ENCODE measurements at regions not wholly inside any gene's neighbourhood (a gene's known extent, or its start where the extent isn't known, plus 50 kb on each side); places are given as distances from the start of the nearest gene placed in this dataset.

GRCh38 chr2:145655165-145655765 is 1135.3 kb upstream of the ZEB2 start:
- no peaks in the 10 kb centered on the region for H3K9me3 Mint-ChIP-seq
- no peak for DNase-seq (ENCODE audit: low spot score)
- no peaks in the 10 kb centered on the region for H3K27me3 Mint-ChIP-seq (ENCODE audit: low read depth)
- no peak overlapping the region for H3K4me3 Mint-ChIP-seq (ENCODE audit: low read depth)
- no peaks in the 10 kb centered on the region for H3K36me3 Mint-ChIP-seq (ENCODE audit: low read depth)
- intact Hi-C loops (cut with micrococcal nuclease): no loop called here
- no peaks in the 10 kb centered on the region for H3K4me1 Mint-ChIP-seq (ENCODE audit: low read depth)
- H3K27ac Mint-ChIP-seq: no peak overlapping the region

GRCh38 chr2:145654746-145655145 is 1134.8 kb upstream of the ZEB2 start:
- Mint-ChIP-seq H3K9me3 (no peaks in the 10 kb centered on the region), H3K27ac (no peak overlapping the region), H3K27me3 (ENCODE audit: low read depth) (no peaks in the 10 kb centered on the region), H3K36me3 (ENCODE audit: low read depth) (no peaks in the 10 kb centered on the region), H3K4me1 (ENCODE audit: low read depth) (no peaks in the 10 kb centered on the region), H3K4me3 (ENCODE audit: low read depth) (no peak overlapping the region)
- DNase-seq (ENCODE audit: low spot score): no peak
- intact Hi-C loops (cut with micrococcal nuclease): no loop called here

GRCh38 chr2:145654156-145654555 is 1134.2 kb upstream of the ZEB2 start:
- H3K27ac Mint-ChIP-seq: no peak overlapping the region
- H3K9me3 Mint-ChIP-seq: no peaks in the 10 kb centered on the region
- no peak overlapping the region for H3K4me3 Mint-ChIP-seq (ENCODE audit: low read depth)
- no peaks in the 10 kb centered on the region for H3K36me3 Mint-ChIP-seq (ENCODE audit: low read depth)
- H3K27me3 Mint-ChIP-seq (ENCODE audit: low read depth): no peaks in the 10 kb centered on the region
- intact Hi-C loops (cut with micrococcal nuclease): no loop called here
- DNase-seq (ENCODE audit: low spot score): no peak
- H3K4me1 Mint-ChIP-seq (ENCODE audit: low read depth): no peaks in the 10 kb centered on the region

GRCh38 chr2:145653553-145653952 is 1133.6 kb upstream of the ZEB2 start:
- no peaks in the 10 kb centered on the region for H3K9me3 Mint-ChIP-seq
- H3K27ac Mint-ChIP-seq: no peak overlapping the region
- no peaks in the 10 kb centered on the region for H3K27me3 Mint-ChIP-seq (ENCODE audit: low read depth)
- intact Hi-C loops (cut with micrococcal nuclease): no loop called here
- no peaks in the 10 kb centered on the region for H3K4me1 Mint-ChIP-seq (ENCODE audit: low read depth)
- H3K4me3 Mint-ChIP-seq (ENCODE audit: low read depth): no peak overlapping the region
- H3K36me3 Mint-ChIP-seq (ENCODE audit: low read depth): no peaks in the 10 kb centered on the region
- DNase-seq (ENCODE audit: low spot score): no peak

- no peaks in the 10 kb centered on the region for H3K36me3 Mint-ChIP-seq (ENCODE audit: low read depth)
- DNase-seq (ENCODE audit: low spot score): no peak
- no peak overlapping the region for H3K4me3 Mint-ChIP-seq (ENCODE audit: low read depth)
- H3K27ac Mint-ChIP-seq: no peak overlapping the region
- no peaks in the 10 kb centered on the region for H3K9me3 Mint-ChIP-seq
- no peaks in the 10 kb centered on the region for H3K27me3 Mint-ChIP-seq (ENCODE audit: low read depth)
- intact Hi-C loops (cut with micrococcal nuclease): no loop called here
- H3K4me1 Mint-ChIP-seq (ENCODE audit: low read depth): no peaks in the 10 kb centered on the region
Measured at GRCh38 chr2:145652571-145653545, 1132.9 kb upstream of the ZEB2 start.

GRCh38 chr2:145652036-145652435 is 1132.1 kb upstream of the ZEB2 start:
- Mint-ChIP-seq H3K36me3 (ENCODE audit: low read depth) (no peaks in the 10 kb centered on the region), H3K4me1 (ENCODE audit: low read depth) (no peaks in the 10 kb centered on the region), H3K4me3 (ENCODE audit: low read depth) (no peak overlapping the region), H3K27ac (no peak overlapping the region), H3K9me3 (no peaks in the 10 kb centered on the region), H3K27me3 (ENCODE audit: low read depth) (no peaks in the 10 kb centered on the region)
- intact Hi-C loops (cut with micrococcal nuclease): no loop called here
- DNase-seq (ENCODE audit: low spot score): no peak

- no peaks in the 10 kb centered on the region for H3K27me3 Mint-ChIP-seq (ENCODE audit: low read depth)
- intact Hi-C loops (cut with micrococcal nuclease): no loop called here
- H3K4me1 Mint-ChIP-seq (ENCODE audit: low read depth): no peaks in the 10 kb centered on the region
- no peaks in the 10 kb centered on the region for H3K36me3 Mint-ChIP-seq (ENCODE audit: low read depth)
- no peak overlapping the region for H3K4me3 Mint-ChIP-seq (ENCODE audit: low read depth)
- DNase-seq (ENCODE audit: low spot score): no peak
- no peaks in the 10 kb centered on the region for H3K9me3 Mint-ChIP-seq
- H3K27ac Mint-ChIP-seq: no peak overlapping the region
Measured at GRCh38 chr2:145650226-145650625, 1130.3 kb upstream of the ZEB2 start.

- no peak for DNase-seq (ENCODE audit: low spot score)
- intact Hi-C loops (cut with micrococcal nuclease): no loop called here
- Mint-ChIP-seq H3K36me3 (ENCODE audit: low read depth) (no peaks in the 10 kb centered on the region), H3K9me3 (no peaks in the 10 kb centered on the region), H3K4me1 (ENCODE audit: low read depth) (no peaks in the 10 kb centered on the region), H3K27ac (no peak overlapping the region), H3K4me3 (ENCODE audit: low read depth) (no peak overlapping the region), H3K27me3 (ENCODE audit: low read depth) (no peaks in the 10 kb centered on the region)
Measured at GRCh38 chr2:145649061-145649460, 1129.1 kb upstream of the ZEB2 start.

GRCh38 chr2:145644820-145645302 is 1124.9 kb upstream of the ZEB2 start:
- no peaks in the 10 kb centered on the region for H3K4me1 Mint-ChIP-seq (ENCODE audit: low read depth)
- H3K36me3 Mint-ChIP-seq (ENCODE audit: low read depth): no peaks in the 10 kb centered on the region
- H3K27ac Mint-ChIP-seq: no peak overlapping the region
- no peaks in the 10 kb centered on the region for H3K9me3 Mint-ChIP-seq
- H3K27me3 Mint-ChIP-seq (ENCODE audit: low read depth): no peaks in the 10 kb centered on the region
- intact Hi-C loops (cut with micrococcal nuclease): no loop called here
- no peak for DNase-seq (ENCODE audit: low spot score)
- no peak overlapping the region for H3K4me3 Mint-ChIP-seq (ENCODE audit: low read depth)

GRCh38 chr2:145638675-145639074 is 1118.8 kb upstream of the ZEB2 start:
- Mint-ChIP-seq H3K36me3 (ENCODE audit: low read depth) (no peaks in the 10 kb centered on the region), H3K27me3 (ENCODE audit: low read depth) (no peaks in the 10 kb centered on the region), H3K9me3 (no peaks in the 10 kb centered on the region), H3K27ac (no peak overlapping the region), H3K4me1 (ENCODE audit: low read depth) (no peaks in the 10 kb centered on the region), H3K4me3 (ENCODE audit: low read depth) (no peak overlapping the region)
- intact Hi-C loops (cut with micrococcal nuclease): no loop called here
- DNase-seq (ENCODE audit: low spot score): no peak

- Mint-ChIP-seq H3K4me1 (ENCODE audit: low read depth) (no peaks in the 10 kb centered on the region), H3K9me3 (no peaks in the 10 kb centered on the region), H3K4me3 (ENCODE audit: low read depth) (no peak overlapping the region), H3K36me3 (ENCODE audit: low read depth) (no peaks in the 10 kb centered on the region), H3K27me3 (ENCODE audit: low read depth) (no peaks in the 10 kb centered on the region), H3K27ac (no peak overlapping the region)
- DNase-seq (ENCODE audit: low spot score): no peak
- intact Hi-C loops (cut with micrococcal nuclease): no loop called here
Measured at GRCh38 chr2:145635706-145636427, 1115.9 kb upstream of the ZEB2 start.

- Mint-ChIP-seq H3K9me3 (no peaks in the 10 kb centered on the region), H3K27ac (no peak overlapping the region), H3K4me3 (ENCODE audit: low read depth) (no peak overlapping the region), H3K4me1 (ENCODE audit: low read depth) (no peaks in the 10 kb centered on the region), H3K27me3 (ENCODE audit: low read depth) (no peaks in the 10 kb centered on the region), H3K36me3 (ENCODE audit: low read depth) (no peaks in the 10 kb centered on the region)
- no peak for DNase-seq (ENCODE audit: low spot score)
- intact Hi-C loops (cut with micrococcal nuclease): no loop called here
Measured at GRCh38 chr2:145631561-145631960, 1111.6 kb upstream of the ZEB2 start.

- Mint-ChIP-seq H3K27ac (no peak overlapping the region), H3K9me3 (no peaks in the 10 kb centered on the region)
- intact Hi-C loops (cut with micrococcal nuclease): no loop called here
Measured at GRCh38 chr2:145626301-145626700, 1106.4 kb upstream of the ZEB2 start.

More at GRCh38 chr2:145626301-145626700, 1106.4 kb upstream of the ZEB2 start:
- DNase-seq (ENCODE audit: low spot score): no peak
- Mint-ChIP-seq H3K4me3 (ENCODE audit: low read depth) (no peak overlapping the region), H3K4me1 (ENCODE audit: low read depth) (no peaks in the 10 kb centered on the region), H3K27me3 (ENCODE audit: low read depth) (no peaks in the 10 kb centered on the region), H3K36me3 (ENCODE audit: low read depth) (no peaks in the 10 kb centered on the region)
